Fibroblast of mammary gland (primary cell): ENCODE measurements at regions not wholly inside any gene's neighbourhood (a gene's known extent, or its start where the extent isn't known, plus 50 kb on each side); places are given as distances from the start of the nearest gene placed in this dataset.

Source experiments
- DNase-seq: peaks from one replicate; pipeline ENCODE4 v3.0.0-alpha.2; 2010; ENCODE audit warnings: low read depth
- H3K4me3 ChIP-seq: 2 replicates; pipeline ENCODE4 v1.5.1; 2011; ENCODE audit warnings: low read depth, mild to moderate bottlenecking, low read length, moderate library complexity; ENCODE audit not compliant: control insufficient read depth
- CTCF ChIP-seq: conservative IDR thresholded peaks from 2 replicates; pipeline ENCODE4 v1.5.1; 2011; ENCODE audit warnings: low read depth, low read length, inconsistent platforms; ENCODE audit not compliant: control insufficient read depth, insufficient read depth

GRCh38 chr4:3823496-3824341 is 57.5 kb downstream of the ADRA2C start:
- no peak for TF ChIP-seq CTCF
- no peak for DNase-seq
- H3K4me3 ChIP-seq, result no peak overlapping the region

GRCh38 chr4:3824521-3825270 is 58.5 kb downstream of the ADRA2C start:
- no peak for DNase-seq
- no peak for TF ChIP-seq CTCF
- no peak overlapping the region for H3K4me3 ChIP-seq

GRCh38 chr4:3825530-3825929 is 59.3 kb downstream of the ADRA2C start:
- DNase-seq, result no peak
- no peak overlapping the region for H3K4me3 ChIP-seq
- no peak for TF ChIP-seq CTCF

GRCh38 chr4:3826247-3827172 is 60.3 kb downstream of the ADRA2C start:
- TF ChIP-seq CTCF, result no peak
- no peak overlapping the region for H3K4me3 ChIP-seq
- no peak for DNase-seq

GRCh38 chr4:3827616-3828492 is 61.7 kb downstream of the ADRA2C start:
- DNase-seq, result peak; percentile 37
- TF ChIP-seq CTCF, result no peak
- H3K4me3 ChIP-seq, result no peak overlapping the region
